GM12872 (cell line): ENCODE measurements at regions not wholly inside any gene's neighbourhood (a gene's known extent, or its start where the extent isn't known, plus 50 kb on each side); places are given as distances from the start of the nearest gene placed in this dataset.

Experiments
- TF ChIP-seq, protein P1 (sequence below): IDR thresholded peaks from 3 replicates; pipeline ENCODE4 v1.5.1; 2011; ENCODE audit warnings: low read depth, mild to moderate bottlenecking, low read length, moderate library complexity; ENCODE audit not compliant: insufficient read depth

DNA sequence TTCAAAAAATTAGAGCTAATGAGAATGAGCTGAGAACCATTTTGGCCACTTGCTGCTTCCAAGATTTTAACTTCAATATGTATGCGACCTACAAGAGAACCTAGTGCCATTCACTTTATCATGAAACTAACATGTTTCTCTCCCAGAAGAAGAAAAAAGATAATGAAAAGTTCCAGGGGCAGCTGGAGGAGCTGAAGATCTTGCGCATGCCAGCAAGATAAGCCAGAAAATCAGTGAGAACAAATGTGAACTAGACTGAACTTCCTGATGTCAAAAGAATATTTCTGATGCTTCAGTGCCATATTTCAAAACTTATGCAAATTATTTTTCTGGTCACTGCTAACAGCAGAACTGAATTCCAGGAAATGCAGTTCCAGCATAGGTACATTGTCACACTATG lies 1265.1 kb downstream of the BRINP3 start:
- TF ChIP-seq, protein P1, sequence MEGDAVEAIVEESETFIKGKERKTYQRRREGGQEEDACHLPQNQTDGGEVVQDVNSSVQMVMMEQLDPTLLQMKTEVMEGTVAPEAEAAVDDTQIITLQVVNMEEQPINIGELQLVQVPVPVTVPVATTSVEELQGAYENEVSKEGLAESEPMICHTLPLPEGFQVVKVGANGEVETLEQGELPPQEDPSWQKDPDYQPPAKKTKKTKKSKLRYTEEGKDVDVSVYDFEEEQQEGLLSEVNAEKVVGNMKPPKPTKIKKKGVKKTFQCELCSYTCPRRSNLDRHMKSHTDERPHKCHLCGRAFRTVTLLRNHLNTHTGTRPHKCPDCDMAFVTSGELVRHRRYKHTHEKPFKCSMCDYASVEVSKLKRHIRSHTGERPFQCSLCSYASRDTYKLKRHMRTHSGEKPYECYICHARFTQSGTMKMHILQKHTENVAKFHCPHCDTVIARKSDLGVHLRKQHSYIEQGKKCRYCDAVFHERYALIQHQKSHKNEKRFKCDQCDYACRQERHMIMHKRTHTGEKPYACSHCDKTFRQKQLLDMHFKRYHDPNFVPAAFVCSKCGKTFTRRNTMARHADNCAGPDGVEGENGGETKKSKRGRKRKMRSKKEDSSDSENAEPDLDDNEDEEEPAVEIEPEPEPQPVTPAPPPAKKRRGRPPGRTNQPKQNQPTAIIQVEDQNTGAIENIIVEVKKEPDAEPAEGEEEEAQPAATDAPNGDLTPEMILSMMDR, result no peak

DNA sequence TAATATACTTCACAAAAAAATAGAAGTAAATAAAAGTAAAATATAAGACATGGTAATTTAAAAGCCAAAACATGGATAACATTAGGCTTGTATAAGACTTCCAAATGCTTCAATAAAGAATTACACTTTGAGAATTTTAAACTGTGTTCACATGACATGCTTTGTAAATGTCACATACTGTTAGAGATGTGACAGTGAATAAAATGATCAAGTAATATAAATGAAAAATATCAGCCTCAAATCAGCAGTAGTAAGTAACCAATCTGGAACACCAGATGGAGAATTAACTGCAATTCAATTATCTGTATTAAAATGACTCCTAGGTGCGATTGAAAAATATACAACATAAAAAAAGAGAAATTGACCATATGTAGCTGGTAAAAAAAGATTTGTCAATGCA lies 1260.8 kb downstream of the BRINP3 start:
- TF ChIP-seq, protein P1, result no peak

DNA sequence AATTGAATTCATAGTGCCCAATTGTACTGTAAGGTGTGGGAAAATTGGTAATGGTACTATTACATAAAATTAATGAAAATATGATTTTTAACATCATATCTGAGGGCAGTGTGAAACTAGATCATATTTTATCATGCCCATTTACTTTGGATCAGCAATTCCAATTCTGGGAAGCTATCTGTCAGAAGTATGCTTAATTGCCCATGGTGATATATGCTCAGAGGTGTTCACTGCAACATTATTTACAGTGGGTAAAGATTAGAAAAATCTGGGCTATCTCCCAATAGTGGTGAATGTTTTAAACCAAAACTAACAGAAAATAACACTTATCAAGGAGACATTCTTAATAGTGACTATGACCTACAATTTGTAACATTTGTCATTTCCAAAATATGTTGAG lies 1260.0 kb downstream of the BRINP3 start:
- TF ChIP-seq, protein P1, result no peak

DNA sequence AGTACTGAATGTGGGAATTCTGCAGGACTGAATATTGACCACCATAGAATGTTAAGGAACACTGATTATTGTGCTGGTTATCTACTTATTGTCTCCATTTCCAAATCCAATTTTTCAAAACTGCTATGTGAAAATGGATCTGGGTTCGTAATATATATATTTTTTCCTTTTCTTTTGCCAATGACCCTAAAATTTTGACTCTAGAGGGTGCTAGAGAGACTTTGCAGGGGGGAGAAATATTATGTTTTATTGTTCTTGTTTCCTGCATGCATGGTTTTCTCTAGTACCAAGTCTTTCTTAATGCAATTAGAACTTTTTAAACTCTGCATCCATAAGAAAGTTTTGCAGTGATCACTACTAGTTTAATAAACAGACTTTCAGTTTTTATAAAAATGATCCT lies 1256.9 kb downstream of the BRINP3 start:
- TF ChIP-seq, protein P1, result 0 out of 3 replicates have a peak, but pooled peaks have one; percentile 18

DNA sequence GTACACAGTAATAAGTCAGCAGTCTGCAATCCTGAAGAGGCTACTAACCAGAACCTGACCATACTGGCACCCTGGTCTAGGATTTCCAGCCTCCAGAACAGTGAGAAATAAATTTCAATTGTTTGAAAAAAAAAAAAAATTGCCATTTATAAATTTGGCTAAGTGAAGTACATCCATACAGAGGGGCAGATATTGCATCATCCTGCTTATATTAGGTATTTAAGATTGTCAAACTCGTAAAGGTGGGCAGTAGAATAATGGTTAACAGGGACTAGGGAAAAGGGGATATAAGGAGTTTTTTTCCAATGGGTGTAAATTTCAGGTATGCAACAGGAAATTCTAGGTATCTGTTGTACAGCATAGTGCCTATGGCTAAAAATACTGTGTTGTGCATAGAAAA lies 1250.9 kb downstream of the BRINP3 start:
- TF ChIP-seq, protein P1, result no peak

DNA sequence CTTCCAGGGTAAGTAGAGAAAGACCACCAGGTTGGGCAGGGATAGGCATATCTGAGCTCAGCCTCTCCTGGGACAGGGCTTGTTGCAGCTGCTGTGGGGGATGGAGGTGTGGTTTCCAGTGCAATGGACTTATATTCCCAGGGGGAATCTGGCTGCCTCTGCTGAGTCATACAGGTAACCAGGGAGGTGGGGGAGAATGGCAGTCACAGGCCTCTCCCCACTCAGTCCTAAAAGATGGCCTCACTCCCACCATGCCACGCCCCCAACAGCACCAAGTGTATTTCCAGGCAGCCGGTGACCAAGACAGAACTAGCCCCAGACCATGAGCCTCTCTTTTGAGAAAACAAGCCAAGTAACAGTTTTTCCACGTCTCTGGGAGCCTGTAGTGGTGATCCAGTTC lies 1240.7 kb downstream of the BRINP3 start:
- TF ChIP-seq, protein P1, result no peak

DNA sequence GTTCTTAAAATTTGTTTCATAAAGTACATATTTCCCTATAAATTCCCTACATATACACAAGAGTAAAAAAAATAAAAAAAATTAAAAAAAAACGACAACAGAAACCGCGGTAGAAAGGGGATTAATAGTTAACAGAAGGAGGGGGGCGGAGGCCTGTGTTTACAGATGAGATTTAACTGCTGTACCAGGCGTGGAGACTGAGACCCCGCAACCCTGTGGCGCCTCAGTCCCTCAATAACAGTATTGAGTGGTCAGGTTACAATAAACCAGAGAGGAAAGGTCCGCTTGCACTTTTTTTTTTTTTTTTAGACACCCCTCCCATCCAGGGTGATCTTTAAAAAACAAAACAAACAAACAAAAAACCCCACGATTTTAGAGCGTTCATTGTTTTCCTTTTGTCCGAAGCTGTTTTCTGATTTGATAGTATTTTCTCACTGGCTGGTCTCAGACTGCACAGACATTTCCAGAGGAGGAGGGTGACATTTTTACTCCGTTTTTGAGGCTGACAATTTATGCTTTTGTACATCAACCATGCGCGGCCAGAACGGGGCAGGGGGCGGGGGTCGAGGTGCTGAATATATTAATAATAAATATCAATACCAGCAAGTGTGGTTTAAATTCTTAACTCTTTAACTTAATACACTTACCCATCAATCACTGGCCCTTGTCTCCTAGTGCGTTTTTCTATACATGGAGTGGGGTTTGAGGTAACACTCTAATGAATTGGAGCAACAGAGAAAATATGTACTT lies 1223.9 kb downstream of the BRINP3 start:
- TF ChIP-seq, protein P1, result no peak
